ENCODE measurements at regions not wholly inside any gene's neighbourhood (a gene's known extent, or its start where the extent isn't known, plus 50 kb on each side); places are given as distances from the start of the nearest gene placed in this dataset.

DNA sequence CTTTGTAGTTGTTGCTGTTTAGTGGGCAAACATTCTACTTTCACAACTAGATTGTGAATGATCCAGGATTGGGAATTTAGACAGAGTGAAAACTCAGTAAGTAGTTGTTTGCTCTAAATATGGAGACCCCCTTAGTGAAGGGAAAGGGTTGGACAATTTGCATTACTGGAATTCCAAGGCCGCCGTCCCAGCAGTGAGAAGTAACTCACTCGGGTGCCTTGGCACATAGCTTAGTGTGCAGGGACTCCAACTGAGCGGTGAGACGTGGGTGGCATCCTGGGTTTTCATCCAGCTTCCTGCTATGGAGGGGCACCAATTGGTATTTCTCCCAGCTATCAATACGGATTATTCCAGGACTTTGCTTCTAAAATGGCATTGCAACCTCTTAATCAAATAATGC is 69.7 kb upstream of the FCN1 start:
- TF ChIP-seq, protein P1, sequence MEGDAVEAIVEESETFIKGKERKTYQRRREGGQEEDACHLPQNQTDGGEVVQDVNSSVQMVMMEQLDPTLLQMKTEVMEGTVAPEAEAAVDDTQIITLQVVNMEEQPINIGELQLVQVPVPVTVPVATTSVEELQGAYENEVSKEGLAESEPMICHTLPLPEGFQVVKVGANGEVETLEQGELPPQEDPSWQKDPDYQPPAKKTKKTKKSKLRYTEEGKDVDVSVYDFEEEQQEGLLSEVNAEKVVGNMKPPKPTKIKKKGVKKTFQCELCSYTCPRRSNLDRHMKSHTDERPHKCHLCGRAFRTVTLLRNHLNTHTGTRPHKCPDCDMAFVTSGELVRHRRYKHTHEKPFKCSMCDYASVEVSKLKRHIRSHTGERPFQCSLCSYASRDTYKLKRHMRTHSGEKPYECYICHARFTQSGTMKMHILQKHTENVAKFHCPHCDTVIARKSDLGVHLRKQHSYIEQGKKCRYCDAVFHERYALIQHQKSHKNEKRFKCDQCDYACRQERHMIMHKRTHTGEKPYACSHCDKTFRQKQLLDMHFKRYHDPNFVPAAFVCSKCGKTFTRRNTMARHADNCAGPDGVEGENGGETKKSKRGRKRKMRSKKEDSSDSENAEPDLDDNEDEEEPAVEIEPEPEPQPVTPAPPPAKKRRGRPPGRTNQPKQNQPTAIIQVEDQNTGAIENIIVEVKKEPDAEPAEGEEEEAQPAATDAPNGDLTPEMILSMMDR (IDR thresholded peaks at IDR 0.05; ENCODE audit: insufficient read depth, low read length, poor library complexity, severe bottlenecking): no peak
- TF ChIP-seq EZH2phosphoT487 (conservative IDR thresholded peaks at IDR 0.05; ENCODE audit: low read length): no peak

Measured in SU-DHL-6 (cell line).